Kidney (tissue), 13 donors: ENCODE measurements at regions not wholly inside any gene's neighbourhood (a gene's known extent, or its start where the extent isn't known, plus 50 kb on each side); places are given as distances from the start of the nearest gene placed in this dataset.

Source experiments
- DNase-seq, 5 donors: peaks; one replicate each; pipeline ENCODE4 v3.0.0-alpha.2; 2013 to 2020
- FAIRE-seq: peaks from 2 replicates; lab custom pipeline; 2012; peaks lifted over from hg19 to GRCh38; lab: Jason Lieb, UNC
- H3K27ac ChIP-seq, 2 donors: one replicate each; pipeline ENCODE4 v1.7.0; 2013; ENCODE audit warnings: low read depth in 2 of 2, low read length in 2 of 2, inconsistent platforms in 1 of 2
- H3K27me3 ChIP-seq: one replicate; pipeline ENCODE4 v1.7.1; 2013; ENCODE audit warnings: low read length, inconsistent platforms; ENCODE audit not compliant: control insufficient read depth, insufficient read depth
- H3K36me3 ChIP-seq, 3 donors: one replicate each; pipeline versions ENCODE4 v1.7.0 to v1.7.1; 2013; ENCODE audit warnings: low read length in 3 of 3, control low read depth in 1 of 3, inconsistent platforms in 1 of 3; ENCODE audit not compliant: insufficient read depth in 3 of 3, control insufficient read depth in 2 of 3
- H3K4me1 ChIP-seq, 3 donors: one replicate each; pipeline versions ENCODE4 v1.7.0 to v1.7.1; 2013; ENCODE audit warnings: low read length in 3 of 3, inconsistent platforms in 1 of 3, low read depth in 1 of 3; ENCODE audit not compliant: control insufficient read depth in 2 of 3, insufficient read depth in 2 of 3
- H3K4me3 ChIP-seq, 3 donors: one replicate each; pipeline versions ENCODE4 v1.7.0 to v1.8.1; 2013; ENCODE audit warnings: low read length in 3 of 3, control low read depth in 1 of 3, inconsistent platforms in 1 of 3
- H3K9ac ChIP-seq, 3 donors: one replicate each; pipeline versions ENCODE4 v1.7.0 to v1.7.1; 2013; ENCODE audit warnings: low read length in 3 of 3, control low read depth in 1 of 3, inconsistent platforms in 1 of 3
- H3K9me3 ChIP-seq, 3 donors: one replicate each; pipeline versions ENCODE4 v1.7.0 to v1.7.1; 2013; ENCODE audit warnings: low read length in 3 of 3, control low read depth in 1 of 3, inconsistent platforms in 1 of 3; ENCODE audit not compliant: control insufficient read depth in 2 of 3, insufficient read depth in 1 of 3
- CTCF ChIP-seq: IDR thresholded peaks from 3 replicates; pipeline ENCODE4 v1.5.1; 2012; ENCODE audit warnings: mild to moderate bottlenecking, moderate library complexity, borderline replicate concordance; ENCODE audit not compliant: insufficient read depth; ENCODE audit errors: extremely low read depth
- intact Hi-C: fragments of 100-400 bp; cut with DNase I; formaldehyde crosslinking; loops from one replicate; pipeline ENCODE4 v1.11.1; 2022
- donor health status: control.
- donor health status: control.
- donor health status: control.
- donor health status: control.
- donor health status: control.
- donor health status: DM: yes; HTN: yes; CAD: no.
- donor health status: Normal renal cell carcinoma (clear cell type).

DNA sequence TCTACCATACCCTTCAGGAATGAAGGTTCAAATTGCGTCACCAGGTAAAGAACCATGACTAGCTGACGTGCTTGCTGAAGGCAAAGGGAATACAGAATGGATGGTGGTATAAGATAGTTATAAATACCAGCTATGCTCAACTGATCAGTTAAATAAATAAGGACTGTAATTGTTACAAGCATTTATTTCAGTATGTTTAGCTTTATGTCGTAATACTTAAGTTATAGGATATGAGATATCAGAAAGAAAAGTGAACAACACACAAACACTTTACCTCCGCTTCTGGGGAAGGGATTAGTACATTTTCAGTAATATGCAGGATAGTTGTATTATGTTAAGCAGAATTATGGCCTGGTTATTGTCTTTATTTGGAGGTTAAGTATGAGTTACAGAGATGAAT, 416.1 kb downstream of the BTG1 start:
- no peak for TF ChIP-seq CTCF
- DNase-seq (no peak), FAIRE-seq (no peak)
- Histone ChIP-seq H3K9me3 (no peaks in the 10 kb centered on the region), H3K27ac (no peak overlapping the region), H3K4me3 (no peak overlapping the region), H3K36me3 (no peaks in the 10 kb centered on the region), H3K4me1 (no peaks in the 10 kb centered on the region), H3K27me3 (no peaks in the 10 kb centered on the region), H3K9ac (no peak overlapping the region)
- intact Hi-C loops = no loop called here

- intact Hi-C loops = no loop called here
- no peak for TF ChIP-seq CTCF
- no peak for DNase-seq
Observed at GRCh38 chr12:91723191-91723590, 422.5 kb downstream of the BTG1 start.

GRCh38 chr12:91722072-91722471, 423.6 kb downstream of the BTG1 start:
- TF ChIP-seq CTCF = no peak
- H3K27me3 ChIP-seq = no peaks in the 10 kb centered on the region
- no peaks in the 10 kb centered on the region for H3K36me3 ChIP-seq
- no peaks in the 10 kb centered on the region for H3K4me1 ChIP-seq
- H3K27ac ChIP-seq = no peak overlapping the region
- FAIRE-seq (no peak), DNase-seq (no peak)
- H3K4me3 ChIP-seq = no peak overlapping the region
- intact Hi-C loops = no loop called here
- H3K9me3 ChIP-seq = no peaks in the 10 kb centered on the region
- no peak overlapping the region for H3K9ac ChIP-seq

More at GRCh38 chr12:91723191-91723590, 422.5 kb downstream of the BTG1 start:
- Histone ChIP-seq H3K9ac (no peak overlapping the region), H3K36me3 (no peaks in the 10 kb centered on the region), H3K4me1 (no peaks in the 10 kb centered on the region), H3K27ac (no peak overlapping the region), H3K4me3 (no peak overlapping the region), H3K9me3 (no peaks in the 10 kb centered on the region), H3K27me3 (no peaks in the 10 kb centered on the region)
- FAIRE-seq = no peak

DNA sequence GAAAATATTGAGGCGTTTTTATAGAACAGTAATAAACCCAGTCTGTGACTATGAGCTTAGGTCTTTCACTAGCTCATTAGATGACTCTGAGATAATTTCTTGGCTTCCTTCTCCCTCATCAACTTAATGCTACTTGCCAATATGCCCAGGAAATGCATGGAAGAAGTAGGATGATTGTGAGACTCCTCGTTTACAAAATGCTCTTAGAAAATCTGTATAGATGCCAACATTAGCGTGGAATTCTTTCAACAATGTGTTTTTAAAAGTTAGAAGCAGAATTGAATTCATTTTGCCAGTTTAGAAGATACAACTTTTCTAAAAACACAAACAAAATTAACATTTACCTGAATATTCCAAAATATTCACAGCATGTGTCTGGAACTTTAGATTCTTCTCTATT, 424.6 kb downstream of the BTG1 start:
- H3K27ac ChIP-seq = no peak overlapping the region
- no peak for TF ChIP-seq CTCF
- no peak for DNase-seq
- H3K4me1 ChIP-seq = no peaks in the 10 kb centered on the region
- FAIRE-seq = no peak
- no peak overlapping the region for H3K4me3 ChIP-seq
- intact Hi-C loops = no loop called here
- H3K27me3 ChIP-seq = no peaks in the 10 kb centered on the region
- H3K9me3 ChIP-seq = no peaks in the 10 kb centered on the region
- H3K9ac ChIP-seq = no peak overlapping the region
- H3K36me3 ChIP-seq = no peaks in the 10 kb centered on the region
